Transverse colon (tissue), 4 donors: ENCODE measurements at regions not wholly inside any gene's neighbourhood (a gene's known extent, or its start where the extent isn't known, plus 50 kb on each side); places are given as distances from the start of the nearest gene placed in this dataset.

Source experiments
- DNase-seq: peaks from one replicate; pipeline ENCODE4 v3.0.0-alpha.2; 2019
- H3K27ac ChIP-seq, 4 donors: fragments of 200-600 bp; sonication (generic); 2 replicates each; pipeline ENCODE4 v1.5.1; 2016 to 2018; ENCODE audit warnings: inconsistent platforms in 4 of 4
- H3K27me3 ChIP-seq: fragments of 200-600 bp; sonication (generic); 2 replicates; pipeline ENCODE4 v1.5.1; 2017; ENCODE audit warnings: inconsistent platforms
- H3K36me3 ChIP-seq, 4 donors: fragments of 200-600 bp; sonication (generic); 2 replicates each; pipeline ENCODE4 v1.5.1; 2017 to 2019; ENCODE audit warnings: inconsistent platforms in 4 of 4
- H3K4me1 ChIP-seq, 4 donors: fragments of 200-600 bp; sonication (generic); 2 replicates each; pipeline ENCODE4 v1.5.1; 2017 to 2020; ENCODE audit warnings: inconsistent platforms in 4 of 4
- H3K4me3 ChIP-seq, 4 donors: fragments of 200-600 bp; sonication (generic); 1 replicate in 1 of 4; 2 replicates in 3 of 4; pipeline versions ENCODE4 v1.5.1 to v1.6.1; 2017 to 2019; ENCODE audit warnings: inconsistent platforms in 4 of 4
- H3K9me3 ChIP-seq, 2 donors: fragments of 200-600 bp; sonication (generic); 2 replicates each; pipeline ENCODE4 v1.5.1; 2017 to 2019; ENCODE audit warnings: inconsistent platforms in 2 of 2
- CTCF ChIP-seq, 5 experiments: fragments of 200-600 bp in 3 of 5; fragments of 450-650 bp in 2 of 5; sonication (generic) in 3 of 5; IDR thresholded peaks; 1 replicate in 2 of 5; 2 replicates in 3 of 5; pipeline ENCODE4 v1.5.1; 2016 to 2017; ENCODE audit warnings: antibody characterized with exemption in 5 of 5, inconsistent platforms in 3 of 5, mild to moderate bottlenecking in 2 of 5, moderate library complexity in 1 of 5
- EP300 ChIP-seq: sonication (generic); formaldehyde crosslinking; IDR thresholded peaks from one replicate; pipeline ENCODE4 v1.6.1; 2017; ENCODE audit warnings: antibody characterized with exemption, low read depth
- POLR2A ChIP-seq: fragments of 450-650 bp; IDR thresholded peaks from one replicate; pipeline ENCODE4 v1.6.1; 2016; ENCODE audit warnings: antibody characterized with exemption, mild to moderate bottlenecking, moderate library complexity
- POLR2AphosphoS5 ChIP-seq, 3 donors: sonication (generic); formaldehyde crosslinking; IDR thresholded peaks; one replicate each; pipeline ENCODE4 v1.6.1; 2016; ENCODE audit warnings: antibody characterized with exemption in 3 of 3
- WGBS, 2 donors: methylation state at CpG; one replicate each; pipeline ENCODE4 v1.1.5; 2018; ENCODE audit warnings: low coverage in 1 of 2; 5-methylcytosine and 5-hydroxymethylcytosine counted together
- in situ Hi-C, 4 donors: fragments of 200-750 bp; cut with MboI; loops; one replicate each; pipeline versions ENCODE4 v1.15.0 to v1.15.1; 2017; ENCODE audit warnings: low sequenced_read_pairs in 3 of 4, low pct_ligation_motif_present in 1 of 4, low pct_unique_long_range_greater_than_20kb in 1 of 4
- intact Hi-C: fragments of 100-400 bp; cut with DNase I; formaldehyde crosslinking; loops from one replicate; pipeline ENCODE4 v1.15.1; 2023; ENCODE audit warnings: low total_unique reads

- TF ChIP-seq POLR2A: no peak
- TF ChIP-seq POLR2AphosphoS5 (IDR thresholded peaks at IDR 0.05): no peak
- TF ChIP-seq EP300: no peak
- no peak for TF ChIP-seq CTCF (IDR thresholded peaks at IDR 0.05)
- WGBS, 2 donors: 47 to 49% methylated on average over 1 of the region's 1 CpG
- intact Hi-C loops: no loop called here
- Histone ChIP-seq H3K4me1 (no peaks in the 10 kb centered on the region), H3K36me3 (no peaks in the 10 kb centered on the region), H3K4me3 (no peak overlapping the region), H3K27ac (no peak overlapping the region), H3K9me3 (no peaks in the 10 kb centered on the region), H3K27me3 (no peaks in the 10 kb centered on the region)
- in situ Hi-C loops: no loop called here
- DNase-seq: no peak
Observed at GRCh38 chr1:67923074-67923473, 89.8 kb upstream of the GNG12 start.

- no peak for DNase-seq
- WGBS, 2 donors: 83 to 91% methylated on average over 3 to 4 of the region's 4 CpGs
- Histone ChIP-seq H3K27ac (no peak overlapping the region), H3K27me3 (no peaks in the 10 kb centered on the region), H3K4me3 (no peak overlapping the region), H3K9me3 (no peaks in the 10 kb centered on the region), H3K4me1 (no peaks in the 10 kb centered on the region), H3K36me3 (no peaks in the 10 kb centered on the region)
- TF ChIP-seq EP300 (no peak), POLR2AphosphoS5 (IDR thresholded peaks at IDR 0.05) (no peak), POLR2A (no peak), CTCF (IDR thresholded peaks at IDR 0.05) (no peak)
- intact Hi-C loops (no loop called here), in situ Hi-C loops (no loop called here)
Observed at GRCh38 chr1:67921725-67922489, 88.6 kb upstream of the GNG12 start.

- TF ChIP-seq POLR2AphosphoS5 (IDR thresholded peaks at IDR 0.05) (no peak), CTCF (IDR thresholded peaks at IDR 0.05) (no peak), EP300 (no peak), POLR2A (no peak)
- H3K4me3 ChIP-seq: no peak overlapping the region
- H3K27me3 ChIP-seq: no peaks in the 10 kb centered on the region
- in situ Hi-C loops (no loop called here), intact Hi-C loops (no loop called here)
- no peak overlapping the region for H3K27ac ChIP-seq
- 73 to 81% methylated on average over 10 of the region's 10 CpGs for WGBS, 2 donors
- no peak for DNase-seq
- no peaks in the 10 kb centered on the region for H3K9me3 ChIP-seq
- no peaks in the 10 kb centered on the region for H3K4me1 ChIP-seq
- no peaks in the 10 kb centered on the region for H3K36me3 ChIP-seq
Observed at GRCh38 chr1:67919274-67920072, 86.2 kb upstream of the GNG12 start.

- in situ Hi-C loops (no loop called here), intact Hi-C loops (no loop called here)
- Histone ChIP-seq H3K36me3 (no peaks in the 10 kb centered on the region), H3K4me1 (no peaks in the 10 kb centered on the region), H3K27ac (no peak overlapping the region), H3K9me3 (no peaks in the 10 kb centered on the region), H3K4me3 (no peak overlapping the region), H3K27me3 (no peaks in the 10 kb centered on the region)
- TF ChIP-seq POLR2A: no peak
- TF ChIP-seq CTCF (IDR thresholded peaks at IDR 0.05): no peak
- TF ChIP-seq EP300: no peak
- no peak for TF ChIP-seq POLR2AphosphoS5 (IDR thresholded peaks at IDR 0.05)
- DNase-seq: no peak
- 84% methylated on average over 2 of the region's 2 CpGs; no CpG with 5 or more reads in 1 of the 2 donors for WGBS, 2 donors
Observed at GRCh38 chr1:67918067-67918466, 84.8 kb upstream of the GNG12 start.
